SK-N-SH (cell line): ENCODE measurements at regions not wholly inside any gene's neighbourhood (a gene's known extent, or its start where the extent isn't known, plus 50 kb on each side); places are given as distances from the start of the nearest gene placed in this dataset.

Experiments
- CTCF ChIA-PET: fragments of 300-600, 350-600 bp; formaldehyde crosslinking; extraction: SDS; loops from one replicate; lab custom pipeline; 2021; lab: Yijun Ruan, JAX
- POLR2A ChIA-PET: fragments of 350-600 bp; sonication (Branson Sonifier 250); formaldehyde crosslinking; extraction: SDS; loops from one replicate; lab custom pipeline; 2020; ENCODE audit warnings: antibody characterized with exemption, inconsistent platforms; lab: Yijun Ruan, JAX
- DNase-seq: peaks from one replicate; pipeline ENCODE4 v3.0.0; 2012
- H2AFZ ChIP-seq: fragments of 200-600 bp; sonication (generic); 2 replicates; pipeline ENCODE4 v1.8.1; 2016; ENCODE audit warnings: antibody characterized with exemption, mild to moderate bottlenecking, low read depth
- H3F3A ChIP-seq: fragments of 200-600 bp; sonication (generic); replicated peaks from 2 replicates; pipeline ENCODE3; 2016; ENCODE audit warnings: antibody characterized with exemption, mild to moderate bottlenecking; ENCODE audit not compliant: insufficient read depth
- H3K27ac ChIP-seq, 2 experiments: fragments of 200-500 bp in 1 of 2; fragments of 200-600 bp in 1 of 2; sonication (Bioruptor generic) in 1 of 2; sonication (generic), shearing (Covaris generic) in 1 of 2; 2 replicates each; pipeline versions ENCODE4 v1.5.1 to v1.6.1; 2014 to 2016; ENCODE audit warnings: low read depth in 2 of 2, inconsistent platforms in 1 of 2, low read length in 1 of 2, mild to moderate bottlenecking in 1 of 2, mixed read lengths in 1 of 2
- H3K27me3 ChIP-seq: fragments of 200-600 bp; sonication (generic), shearing (Covaris generic); 2 replicates; pipeline ENCODE4 v1.6.1; 2016; ENCODE audit warnings: mixed run types; ENCODE audit not compliant: insufficient read depth
- H3K36me3 ChIP-seq, 2 experiments: fragments of 200-500 bp in 1 of 2; fragments of 200-600 bp in 1 of 2; sonication (Bioruptor generic) in 1 of 2; sonication (generic) in 1 of 2; replicated peaks in 1 of 2; 2 replicates each; pipeline versions ENCODE3 to v1.5.1; 2014 to 2016; ENCODE audit warnings: low read length in 1 of 2, mild to moderate bottlenecking in 1 of 2; ENCODE audit not compliant: insufficient read depth in 2 of 2, control insufficient read depth in 1 of 2
- H3K4me1 ChIP-seq, 2 experiments: fragments of 200-500 bp in 1 of 2; fragments of 200-600 bp in 1 of 2; sonication (Bioruptor generic) in 1 of 2; sonication (generic), shearing (Covaris generic) in 1 of 2; 2 replicates each; pipeline versions ENCODE4 v1.5.1 to v1.6.1; 2014 to 2016; ENCODE audit warnings: low read depth in 1 of 2, low read length in 1 of 2, mixed run types in 1 of 2; ENCODE audit not compliant: insufficient read depth in 2 of 2, control insufficient read depth in 1 of 2
- H3K4me2 ChIP-seq: fragments of 200-600 bp; sonication (generic), shearing (Covaris generic); 2 replicates; pipeline ENCODE4 v1.6.1; 2017; ENCODE audit warnings: mixed run types
- H3K4me3 ChIP-seq, 2 experiments: fragments of 200-500 bp in 1 of 2; fragments of 200-600 bp in 1 of 2; sonication (Bioruptor generic) in 1 of 2; sonication (generic), shearing (Covaris generic) in 1 of 2; 2 replicates each; pipeline versions ENCODE4 v1.5.1 to v1.8.1; 2014 to 2016; ENCODE audit warnings: low read depth in 2 of 2, inconsistent platforms in 1 of 2, low read length in 1 of 2, mild to moderate bottlenecking in 1 of 2, mixed read lengths in 1 of 2, moderate library complexity in 1 of 2
- H3K79me2 ChIP-seq: fragments of 200-600 bp; sonication (generic); 2 replicates; pipeline ENCODE4 v1.8.1; 2017; ENCODE audit warnings: mild to moderate bottlenecking; ENCODE audit not compliant: insufficient read depth
- H3K9ac ChIP-seq: fragments of 200-600 bp; sonication (generic); 2 replicates; pipeline ENCODE4 v1.6.1; 2017; ENCODE audit warnings: mixed run types
- H3K9me2 ChIP-seq: fragments of 200-600 bp; sonication (generic); 2 replicates; pipeline ENCODE4 v1.6.1; 2017; ENCODE audit warnings: mixed run types
- H3K9me3 ChIP-seq: fragments of 200-600 bp; sonication (generic); 2 replicates; pipeline ENCODE4 v1.6.1; 2017; ENCODE audit warnings: mixed run types, mild to moderate bottlenecking, moderate library complexity
- H4K20me1 ChIP-seq: fragments of 200-600 bp; sonication (generic); 2 replicates; pipeline ENCODE4 v1.6.1; 2017; ENCODE audit warnings: mild to moderate bottlenecking, mixed run types; ENCODE audit not compliant: insufficient read depth
- CTCF ChIP-seq: fragments of 200-600 bp; sonication (generic); IDR thresholded peaks from 2 replicates; pipeline ENCODE4 v1.6.1; 2017; ENCODE audit warnings: antibody characterized with exemption, mild to moderate bottlenecking, moderate library complexity
- ELF1 ChIP-seq: IDR thresholded peaks from 2 replicates; pipeline ENCODE4 v1.4.0; 2012
- EZH2phosphoT487 ChIP-seq: fragments of 200-600 bp; sonication (generic); IDR thresholded peaks from 2 replicates; pipeline ENCODE4 v1.6.1; 2017; ENCODE audit warnings: low read depth, mixed run types, mild to moderate bottlenecking, antibody characterized with exemption, moderate library complexity, borderline replicate concordance
- FOSL2 ChIP-seq: IDR thresholded peaks from 2 replicates; pipeline ENCODE4 v1.4.0; 2012; ENCODE audit warnings: low read depth, mild to moderate bottlenecking, moderate library complexity, borderline replicate concordance
- FOXM1 ChIP-seq: IDR thresholded peaks from 2 replicates; pipeline ENCODE4 v1.4.0; 2012; ENCODE audit warnings: low read depth, mild to moderate bottlenecking
- IRF3 ChIP-seq: fragments of 150-350 bp; IDR thresholded peaks from 2 replicates; pipeline ENCODE4 v1.6.1; 2016; ENCODE audit warnings: mild to moderate bottlenecking, low read depth, low read length
- MAX ChIP-seq: IDR thresholded peaks from 2 replicates; pipeline ENCODE4 v1.4.0; 2012; ENCODE audit warnings: low read depth
- MEF2A ChIP-seq: IDR thresholded peaks from 2 replicates; pipeline ENCODE4 v1.4.0; 2012; ENCODE audit warnings: low read depth, borderline replicate concordance
- NFIC ChIP-seq: IDR thresholded peaks from 2 replicates; pipeline ENCODE4 v1.4.0; 2012; ENCODE audit warnings: borderline replicate concordance
- PBX3 ChIP-seq: IDR thresholded peaks from 2 replicates; pipeline ENCODE4; 2012
- POLR2AphosphoS5 ChIP-seq: IDR thresholded peaks from 2 replicates; pipeline ENCODE4 v1.6.1; 2012; ENCODE audit warnings: low read depth, low read length
- RAD21 ChIP-seq: IDR thresholded peaks from 2 replicates; pipeline ENCODE4 v1.6.1; 2012; ENCODE audit warnings: mild to moderate bottlenecking, low read length
- SMC3 ChIP-seq: IDR thresholded peaks from 2 replicates; pipeline ENCODE4 v1.6.1; 2012; ENCODE audit warnings: low read depth, low read length, improper control_type of control experiment
- TAF1 ChIP-seq: IDR thresholded peaks from 2 replicates; pipeline ENCODE4 v1.6.1; 2012; ENCODE audit warnings: low read depth, mild to moderate bottlenecking, low read length, moderate library complexity, borderline replicate concordance
- USF1 ChIP-seq: IDR thresholded peaks from 2 replicates; pipeline ENCODE4 v1.4.0; 2012; ENCODE audit warnings: low read depth, borderline replicate concordance
- ZBTB33 ChIP-seq: IDR thresholded peaks from 2 replicates; pipeline ENCODE4 v1.4.0; 2012; ENCODE audit warnings: low read depth, borderline replicate concordance
- WGBS: methylation state at CpG from one replicate; pipeline ENCODE4 v1.1.6; 2017; ENCODE audit warnings: low lambda C conversion rate; 5-methylcytosine and 5-hydroxymethylcytosine counted together

- no peaks in the 10 kb centered on the region for H3K27me3 ChIP-seq
- no peak for DNase-seq
- POLR2A ChIA-PET: no interaction called here
- H2AFZ ChIP-seq: no peak overlapping the region
- 33% methylated on average over 5 of the region's 5 CpGs for WGBS
- no peaks in the 10 kb centered on the region for H3K79me2 ChIP-seq
- TF ChIP-seq IRF3 (no peak), FOXM1 (no peak), FOSL2 (no peak), MAX (no peak), PBX3 (no peak), USF1 (no peak), ZBTB33 (no peak), SMC3 (no peak), CTCF (no peak), EZH2phosphoT487 (no peak), TAF1 (no peak), RAD21 (no peak), POLR2AphosphoS5 (no peak), NFIC (no peak), MEF2A (no peak), ELF1 (no peak)
- TF ChIP-seq, all 33 proteins: peak for 0
- Histone ChIP-seq H3K4me3 (no peak overlapping the region), H3K9me3 (peaks cover 2% of the 10 kb centered on the region; the same call in 1 of the 2 replicates), H3K36me3 (no peaks in the 10 kb centered on the region), H3K27ac (no peak overlapping the region), H3K9ac (no peak overlapping the region), H3K9me2 (no peaks in the 10 kb centered on the region), H3K4me1 (no peaks in the 10 kb centered on the region), H3F3A (no peaks in the 10 kb centered on the region), H4K20me1 (no peaks in the 10 kb centered on the region), H3K4me2 (no peak overlapping the region)
- CTCF ChIA-PET: no interaction called here
These were observed 207.3 kb downstream of the KIF2B start for GRCh38 chr17:54029986-54030385.
